ENCODE measurements at regions not wholly inside any gene's neighbourhood (a gene's known extent, or its start where the extent isn't known, plus 50 kb on each side); places are given as distances from the start of the nearest gene placed in this dataset.
A peak's percentile ranks its signal among the peaks of the same experiment; 100 is the strongest.

- intact Hi-C loops (cut with DNase I) = no loop called here
- DNase-seq (ENCODE audit: low spot score) (peak; percentile 30), ATAC-seq (peak; percentile 53)
Measured at GRCh38 chr6:92376691-92377090, 1042.7 kb downstream of the EPHA7 start.

- no peak for DNase-seq (ENCODE audit: low spot score)
- no peak for ATAC-seq
- intact Hi-C loops (cut with DNase I) = loop anchor here (2.0 kb wide), 1 partner anchor 63 kb away; no protein-coding TSS in a partner anchor
Measured at GRCh38 chr6:92371211-92372208, 1047.8 kb downstream of the EPHA7 start.

- ATAC-seq (no peak), DNase-seq (ENCODE audit: low spot score) (no peak)
- intact Hi-C loops (cut with DNase I) = no loop called here
Measured at GRCh38 chr6:92369309-92369708, 1050.0 kb downstream of the EPHA7 start.

GRCh38 chr6:92364948-92365541 lies 1054.3 kb downstream of the EPHA7 start:
- peak; percentile 93 for ATAC-seq
- intact Hi-C loops (cut with DNase I) = no loop called here
- no peak for DNase-seq (ENCODE audit: low spot score)

GRCh38 chr6:92363111-92363510 lies 1056.2 kb downstream of the EPHA7 start:
- ATAC-seq = no peak
- intact Hi-C loops (cut with DNase I) = no loop called here
- no peak for DNase-seq (ENCODE audit: low spot score)

GRCh38 chr6:92362404-92362803 lies 1057.0 kb downstream of the EPHA7 start:
- DNase-seq (ENCODE audit: low spot score) = no peak
- ATAC-seq = no peak
- intact Hi-C loops (cut with DNase I) = no loop called here

- DNase-seq (ENCODE audit: low spot score) (no peak), ATAC-seq (no peak)
- intact Hi-C loops (cut with DNase I) = no loop called here
Measured at GRCh38 chr6:92361990-92362389, 1057.4 kb downstream of the EPHA7 start.

GRCh38 chr6:92354270-92354829 lies 1065.0 kb downstream of the EPHA7 start:
- intact Hi-C loops (cut with DNase I) = no loop called here
- no peak for ATAC-seq
- DNase-seq (ENCODE audit: low spot score) = no peak

GRCh38 chr6:92352130-92352529 lies 1067.2 kb downstream of the EPHA7 start:
- DNase-seq (ENCODE audit: low spot score) = no peak
- intact Hi-C loops (cut with DNase I) = no loop called here
- ATAC-seq = no peak

- DNase-seq (ENCODE audit: low spot score) = no peak
- no peak for ATAC-seq
- intact Hi-C loops (cut with DNase I) = no loop called here
Measured at GRCh38 chr6:92341201-92341600, 1078.2 kb downstream of the EPHA7 start.

GRCh38 chr6:92339936-92340640 lies 1079.3 kb downstream of the EPHA7 start:
- ATAC-seq (no peak), DNase-seq (ENCODE audit: low spot score) (no peak)
- intact Hi-C loops (cut with DNase I) = no loop called here

GRCh38 chr6:92337571-92337970 lies 1081.8 kb downstream of the EPHA7 start:
- DNase-seq (ENCODE audit: low spot score) (no peak), ATAC-seq (no peak)
- intact Hi-C loops (cut with DNase I) = no loop called here

GRCh38 chr6:92329208-92329847 lies 1090.0 kb downstream of the EPHA7 start:
- DNase-seq (ENCODE audit: low spot score) = no peak
- ATAC-seq = no peak
- intact Hi-C loops (cut with DNase I) = no loop called here

- ATAC-seq (no peak), DNase-seq (ENCODE audit: low spot score) (no peak)
- intact Hi-C loops (cut with DNase I) = no loop called here
Measured at GRCh38 chr6:92315312-92315711, 1104.0 kb downstream of the EPHA7 start.

GRCh38 chr6:92297101-92297500 lies 1122.3 kb downstream of the EPHA7 start:
- ATAC-seq = no peak
- intact Hi-C loops (cut with DNase I) = no loop called here
- DNase-seq (ENCODE audit: low spot score) = no peak

- DNase-seq (ENCODE audit: low spot score) = no peak
- no peak for ATAC-seq
- intact Hi-C loops (cut with DNase I) = loop anchor here (5.0 kb wide), 1 partner anchor 1355 kb away; no protein-coding TSS in a partner anchor
Measured at GRCh38 chr6:92292067-92292466, 1127.3 kb downstream of the EPHA7 start.

GRCh38 chr6:92289831-92290230 lies 1129.5 kb downstream of the EPHA7 start:
- intact Hi-C loops (cut with DNase I) = loop anchor here (5.0 kb wide), 1 partner anchor 1353 kb away; no protein-coding TSS in a partner anchor
- no peak for DNase-seq (ENCODE audit: low spot score)
- no peak for ATAC-seq

GRCh38 chr6:92281571-92282076 lies 1137.7 kb downstream of the EPHA7 start:
- ATAC-seq (no peak), DNase-seq (ENCODE audit: low spot score) (no peak)
- intact Hi-C loops (cut with DNase I) = no loop called here

GRCh38 chr6:92275150-92275549 lies 1144.2 kb downstream of the EPHA7 start:
- no peak for DNase-seq (ENCODE audit: low spot score)
- no peak for ATAC-seq
- intact Hi-C loops (cut with DNase I) = no loop called here

Data from sciatic nerve (tissue), 2 donors.